Fibroblast of villous mesenchyme (primary cell): ENCODE measurements at regions not wholly inside any gene's neighbourhood (a gene's known extent, or its start where the extent isn't known, plus 50 kb on each side); places are given as distances from the start of the nearest gene placed in this dataset.
A peak's percentile ranks its signal among the peaks of the same experiment; 100 is the strongest.

Experiments
- DNase-seq: peaks from one replicate; pipeline ENCODE4 v3.0.0-alpha.2; 2010; ENCODE audit warnings: low read depth
- H3K4me3 ChIP-seq: 2 replicates; pipeline ENCODE4 v1.5.1; 2011; ENCODE audit warnings: low read depth, mild to moderate bottlenecking, low read length
- CTCF ChIP-seq: IDR thresholded peaks from 2 replicates; pipeline ENCODE4 v1.5.1; 2012; ENCODE audit warnings: low read depth, mild to moderate bottlenecking, low read length; ENCODE audit not compliant: insufficient read depth

GRCh38 chr1:221994274-221994698 is 252.4 kb upstream of the DUSP10 start:
- no peak overlapping the region for H3K4me3 ChIP-seq
- TF ChIP-seq CTCF = no peak
- no peak for DNase-seq

- no peak overlapping the region for H3K4me3 ChIP-seq
- no peak for DNase-seq
- TF ChIP-seq CTCF = peak; percentile 20
Observed at GRCh38 chr1:221993444-221993948, 251.6 kb upstream of the DUSP10 start.

- DNase-seq = no peak
- H3K4me3 ChIP-seq = no peak overlapping the region
- TF ChIP-seq CTCF = no peak
Observed at GRCh38 chr1:221992427-221992826, 250.5 kb upstream of the DUSP10 start.

- no peak overlapping the region for H3K4me3 ChIP-seq
- DNase-seq = peak; percentile 69
- TF ChIP-seq CTCF = no peak
Observed at GRCh38 chr1:221991221-221991620, 249.3 kb upstream of the DUSP10 start.

GRCh38 chr1:221989741-221990140 is 247.9 kb upstream of the DUSP10 start:
- no peak overlapping the region for H3K4me3 ChIP-seq
- peak; percentile 73 for DNase-seq
- TF ChIP-seq CTCF = no peak

- H3K4me3 ChIP-seq = no peak overlapping the region
- no peak for TF ChIP-seq CTCF
- DNase-seq = no peak
Observed at GRCh38 chr1:221988829-221989228, 246.9 kb upstream of the DUSP10 start.

GRCh38 chr1:221987860-221988520 is 246.1 kb upstream of the DUSP10 start:
- H3K4me3 ChIP-seq = no peak overlapping the region
- peak; percentile 50 for DNase-seq
- no peak for TF ChIP-seq CTCF
